PC-9 (cell line): ENCODE measurements at regions not wholly inside any gene's neighbourhood (a gene's known extent, or its start where the extent isn't known, plus 50 kb on each side); places are given as distances from the start of the nearest gene placed in this dataset.

Experiments
- BruUV-seq: library from RNA; stranded (reverse); fragments of 400-500 nt; replicated peaks from 2 replicates; lab custom pipeline; 2021; lab: Mats Ljungman, UMichigan
- CTCF ChIA-PET: fragments of 300-600 bp; sonication (Branson Sonifier 250); formaldehyde crosslinking; loops from one replicate; lab custom pipeline; 2022; ENCODE audit warnings: antibody characterized with exemption; lab: Charles Lee
- POLR2A ChIA-PET: fragments of 300-600 bp; sonication (Branson Sonifier 250); formaldehyde crosslinking; loops from one replicate; lab custom pipeline; 2022; ENCODE audit warnings: antibody characterized with exemption; ENCODE audit not compliant: unreplicated experiment; lab: Charles Lee
- DNase-seq, 2 experiments: peaks; one replicate each; pipeline versions ENCODE4 v3.0.0 to v3.0.0-alpha.2; 2015 to 2022; ENCODE audit warnings: mixed read lengths in 1 of 2
- H2AFZ ChIP-seq: fragments of 200-600 bp; sonication (generic); 2 replicates; pipeline ENCODE4 v1.8.1; 2017; ENCODE audit warnings: antibody characterized with exemption
- H3F3A ChIP-seq: fragments of 200-600 bp; sonication (generic); 2 replicates; pipeline ENCODE4 v1.8.1; 2017; ENCODE audit warnings: antibody characterized with exemption, mild to moderate bottlenecking, low read depth; ENCODE audit not compliant: insufficient read depth
- H3K27ac ChIP-seq: fragments of 200-600 bp; sonication (generic); 2 replicates; pipeline ENCODE4 v1.6.1; 2016; ENCODE audit warnings: mixed run types
- H3K27me3 ChIP-seq: fragments of 200-600 bp; sonication (generic); 2 replicates; pipeline ENCODE4 v1.6.1; 2016; ENCODE audit warnings: low read depth, mixed run types; ENCODE audit not compliant: insufficient read depth
- H3K36me3 ChIP-seq: fragments of 200-600 bp; sonication (generic); 2 replicates; pipeline ENCODE4 v1.6.1; 2016; ENCODE audit warnings: low read depth, mixed run types
- H3K4me1 ChIP-seq: fragments of 200-600 bp; sonication (generic); replicated peaks from 2 replicates; pipeline ENCODE4 v1.6.1; 2016; ENCODE audit warnings: mixed run types; ENCODE audit not compliant: insufficient read depth
- H3K4me2 ChIP-seq: fragments of 200-600 bp; sonication (generic); 2 replicates; pipeline ENCODE4 v1.6.1; 2017; ENCODE audit warnings: mixed run types
- H3K4me3 ChIP-seq: fragments of 200-600 bp; sonication (generic); 2 replicates; pipeline ENCODE4 v1.6.1; 2016; ENCODE audit warnings: mixed run types
- H3K79me2 ChIP-seq: fragments of 200-600 bp; sonication (generic); 2 replicates; pipeline ENCODE4 v1.6.1; 2017; ENCODE audit warnings: low read depth, mixed run types
- H3K9me2 ChIP-seq: fragments of 200-600 bp; sonication (generic); 2 replicates; pipeline ENCODE4 v1.8.1; 2017; ENCODE audit warnings: mild to moderate bottlenecking; ENCODE audit not compliant: insufficient read depth
- H3K9me3 ChIP-seq: fragments of 200-600 bp; sonication (generic); 2 replicates; pipeline ENCODE4 v1.8.1; 2016; ENCODE audit warnings: low read depth; ENCODE audit not compliant: insufficient read depth
- H4K20me1 ChIP-seq: fragments of 200-600 bp; sonication (generic); 2 replicates; pipeline ENCODE4 v1.8.1; 2017; ENCODE audit not compliant: insufficient read depth
- CTCF ChIP-seq: fragments of 200-600 bp; sonication (generic); conservative IDR thresholded peaks from 2 replicates; pipeline ENCODE4 v1.6.1; 2017; ENCODE audit warnings: mixed run types, antibody characterized with exemption, mild to moderate bottlenecking, moderate library complexity
- EZH2 ChIP-seq: fragments of 200-600 bp; sonication (generic); IDR thresholded peaks from 2 replicates; pipeline ENCODE4 v1.8.0; 2017; ENCODE audit warnings: antibody characterized with exemption, low read depth
- intact Hi-C: fragments of 100-400 bp; cut with micrococcal nuclease; formaldehyde crosslinking; loops from one replicate; pipeline ENCODE4 v1.10.0; 2022; ENCODE audit not compliant: unreplicated experiment

- CTCF ChIA-PET, result no interaction called here
Measured at GRCh38 chr9:88049677-88050307, 75.5 kb upstream of the CDK20 start.

GRCh38 chr9:88046542-88046941, 72.2 kb upstream of the CDK20 start:
- TF ChIP-seq EZH2 (no peak), CTCF (no peak)
- CTCF ChIA-PET, result no interaction called here
- no peaks in the 10 kb centered on the region for H3K79me2 ChIP-seq
- no peaks in the 10 kb centered on the region for H3K9me2 ChIP-seq
- POLR2A ChIA-PET, result no interaction called here
- no peaks in the 10 kb centered on the region for H3K4me1 ChIP-seq
- intact Hi-C loops, result no loop called here
- no peak for DNase-seq
- H3K9me3 ChIP-seq, result peaks cover 12% of the 10 kb centered on the region; the same call in 1 of the 2 replicates
- H2AFZ ChIP-seq, result no peak overlapping the region
- no peaks in the 10 kb centered on the region for H3K36me3 ChIP-seq
- H3K4me2 ChIP-seq, result no peak overlapping the region
- H3F3A ChIP-seq, result no peaks in the 10 kb centered on the region
- no peak overlapping the region for H3K27ac ChIP-seq
- H3K27me3 ChIP-seq, result no peaks in the 10 kb centered on the region
- H4K20me1 ChIP-seq, result no peaks in the 10 kb centered on the region
- BruUV-seq, result no TSS peak
- no peak overlapping the region for H3K4me3 ChIP-seq

More at GRCh38 chr9:88049677-88050307, 75.5 kb upstream of the CDK20 start:
- Histone ChIP-seq H3K4me1 (no peaks in the 10 kb centered on the region), H3K36me3 (no peaks in the 10 kb centered on the region), H3K79me2 (no peaks in the 10 kb centered on the region), H4K20me1 (no peaks in the 10 kb centered on the region), H3K9me2 (no peaks in the 10 kb centered on the region), H3K9me3 (peaks cover 4% of the 10 kb centered on the region; the same call in 1 of the 2 replicates), H3F3A (no peaks in the 10 kb centered on the region), H3K4me2 (no peak overlapping the region), H2AFZ (no peak overlapping the region), H3K27me3 (no peaks in the 10 kb centered on the region), H3K27ac (no peak overlapping the region), H3K4me3 (no peak overlapping the region)
- no TSS peak for BruUV-seq
- POLR2A ChIA-PET, result no interaction called here
- intact Hi-C loops, result no loop called here
- no peak for TF ChIP-seq CTCF
- no peak for TF ChIP-seq EZH2
- DNase-seq, result no peak

GRCh38 chr9:88045686-88046085, 71.4 kb upstream of the CDK20 start:
- Histone ChIP-seq H3K9me3 (peaks cover 12% of the 10 kb centered on the region; the same call in 1 of the 2 replicates), H3K36me3 (no peaks in the 10 kb centered on the region), H4K20me1 (no peaks in the 10 kb centered on the region), H3K4me3 (no peak overlapping the region), H3K4me2 (no peak overlapping the region), H2AFZ (no peak overlapping the region), H3K27ac (no peak overlapping the region), H3F3A (no peaks in the 10 kb centered on the region), H3K27me3 (no peaks in the 10 kb centered on the region), H3K79me2 (no peaks in the 10 kb centered on the region), H3K9me2 (no peaks in the 10 kb centered on the region), H3K4me1 (no peaks in the 10 kb centered on the region)
- no TSS peak for BruUV-seq
- ChIA-PET POLR2A (no interaction called here), CTCF (no interaction called here)
- no peak for DNase-seq
- TF ChIP-seq CTCF, result no peak
- intact Hi-C loops, result no loop called here
